Head of caudate nucleus (tissue), 42 donors: ENCODE measurements at regions not wholly inside any gene's neighbourhood (a gene's known extent, or its start where the extent isn't known, plus 50 kb on each side); places are given as distances from the start of the nearest gene placed in this dataset.

Experiments used
- DNase-seq, 42 donors: peaks; one replicate each; pipeline versions ENCODE4 v3.0.0 to v3.0.0-alpha.2; 2020 to 2021; ENCODE audit warnings: mixed read lengths in 7 of 42
- intact Hi-C: fragments of 100-400 bp; cut with DNase I; formaldehyde crosslinking; loops from one replicate; pipeline ENCODE4 v1.15.0; 2022

DNA sequence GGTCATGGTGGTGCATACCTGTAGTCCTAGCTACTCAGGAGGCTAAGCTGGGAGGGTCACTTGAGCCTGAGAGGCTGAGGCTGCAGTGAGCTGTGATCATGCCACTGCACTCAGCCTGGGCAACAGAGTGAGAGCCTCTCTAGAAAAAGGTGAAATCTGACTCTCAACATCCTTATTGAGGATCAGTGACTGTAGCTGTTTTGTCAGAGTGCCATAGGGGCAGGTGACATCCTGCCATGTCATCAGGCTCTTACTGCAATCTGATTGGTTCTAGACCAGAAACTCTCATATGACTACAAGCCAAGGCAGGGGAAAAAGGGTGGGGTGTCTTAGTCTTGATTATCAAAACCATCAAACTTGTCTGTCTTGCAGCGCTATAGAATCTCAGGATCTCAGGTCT, 62.8 kb upstream of the NGF start:
- intact Hi-C loops = no loop called here
- DNase-seq = no peak

DNA sequence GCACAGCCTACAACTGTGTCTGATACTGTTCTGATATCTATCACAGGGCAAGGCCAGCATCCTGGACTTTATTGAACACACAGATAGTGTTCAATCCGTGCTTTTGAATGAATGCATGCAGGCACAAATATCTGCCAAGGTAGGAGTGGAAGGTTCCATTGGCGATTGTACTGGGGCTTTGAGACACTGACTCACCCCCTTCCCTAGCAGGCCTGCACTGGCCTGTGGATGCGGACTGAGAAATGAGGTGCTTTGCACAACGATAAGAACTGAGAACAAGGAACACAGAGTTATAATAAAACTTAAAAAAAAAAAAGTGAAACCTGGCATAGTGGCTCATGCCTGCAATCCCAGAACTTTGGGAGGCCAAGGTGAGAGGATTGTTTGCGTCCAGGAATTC, 62.4 kb upstream of the NGF start:
- intact Hi-C loops = no loop called here
- DNase-seq = no peak

DNA sequence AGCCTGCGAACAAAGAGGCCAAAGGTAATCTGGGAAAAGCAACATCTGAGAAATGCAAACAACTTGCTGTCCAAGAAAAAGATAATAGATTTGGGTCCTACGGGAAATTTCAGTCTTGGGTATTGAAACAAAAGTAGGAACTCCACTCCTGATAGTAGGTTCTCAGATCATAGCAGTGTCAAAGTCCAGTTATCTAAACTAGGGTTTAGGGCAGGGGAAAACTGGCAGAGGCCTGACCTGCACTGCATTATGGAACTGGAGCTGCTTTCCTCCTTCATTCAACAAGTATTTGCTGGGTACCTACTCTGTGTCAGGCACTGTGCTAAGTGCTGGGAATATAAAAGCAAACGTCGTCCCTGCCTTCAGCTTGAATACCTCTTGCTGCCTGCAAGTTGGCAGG, 60.7 kb upstream of the NGF start:
- DNase-seq = no peak
- intact Hi-C loops = no loop called here
